BLaER1 (cell line): ENCODE measurements at regions not wholly inside any gene's neighbourhood (a gene's known extent, or its start where the extent isn't known, plus 50 kb on each side); places are given as distances from the start of the nearest gene placed in this dataset.
A peak's percentile ranks its signal among the peaks of the same experiment; 100 is the strongest.
"Not testable (repeated sequence)": the region's sequence is repeated elsewhere in the genome, so short reads cannot be mapped to it uniquely, and the experiment has no call there.

Experiments used
- H3K27ac ChIP-seq: shearing (Covaris generic); formaldehyde crosslinking; 2 replicates; pipeline ENCODE4 v1.8.1; 2022
- H3K27me3 ChIP-seq: shearing (Covaris generic); formaldehyde crosslinking; 2 replicates; pipeline ENCODE4 v1.8.1; 2022
- H3K36me3 ChIP-seq: shearing (Covaris generic); formaldehyde crosslinking; 2 replicates; pipeline ENCODE4 v1.8.1; 2022
- H3K4me1 ChIP-seq: shearing (Covaris generic); formaldehyde crosslinking; 2 replicates; pipeline ENCODE4 v1.8.1; 2022
- H3K4me2 ChIP-seq: shearing (Covaris generic); formaldehyde crosslinking; 2 replicates; pipeline ENCODE4 v1.8.1; 2022
- H3K4me3 ChIP-seq: shearing (Covaris generic); formaldehyde crosslinking; 2 replicates; pipeline ENCODE4 v1.8.1; 2022
- H3K9ac ChIP-seq: shearing (Covaris generic); formaldehyde crosslinking; 2 replicates; pipeline ENCODE4 v1.8.1; 2022
- H3K9me3 ChIP-seq: shearing (Covaris generic); formaldehyde crosslinking; 2 replicates; pipeline ENCODE4 v1.8.1; 2022
- H4K20me1 ChIP-seq: shearing (Covaris generic); formaldehyde crosslinking; 2 replicates; pipeline ENCODE4 v1.8.1; 2022
- Cebpa-rat ChIP-seq: shearing (Covaris generic); IDR thresholded peaks from 2 replicates; pipeline ENCODE4 v1.8.1; 2022

DNA sequence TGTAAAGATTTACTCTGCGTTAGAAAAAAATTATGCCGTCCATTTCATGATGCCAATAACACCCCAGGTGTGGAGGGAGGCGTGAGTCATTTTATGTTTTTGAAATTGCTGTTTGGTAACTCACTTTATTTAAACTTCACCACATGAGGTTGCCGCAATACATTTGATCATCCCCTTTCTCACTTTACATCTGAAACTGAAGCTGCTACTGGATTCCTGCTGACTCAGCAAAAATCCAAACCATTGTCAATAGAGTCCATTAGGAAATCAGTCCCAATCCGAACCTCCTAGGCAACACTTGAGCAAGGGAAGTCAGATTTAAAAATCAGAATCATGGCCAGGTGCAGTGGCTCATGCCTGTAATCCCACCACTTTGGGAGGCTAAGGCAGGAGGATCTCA lies 136.6 kb upstream of the SVIL start:
- TF ChIP-seq Cebpa-rat, result no peak

DNA sequence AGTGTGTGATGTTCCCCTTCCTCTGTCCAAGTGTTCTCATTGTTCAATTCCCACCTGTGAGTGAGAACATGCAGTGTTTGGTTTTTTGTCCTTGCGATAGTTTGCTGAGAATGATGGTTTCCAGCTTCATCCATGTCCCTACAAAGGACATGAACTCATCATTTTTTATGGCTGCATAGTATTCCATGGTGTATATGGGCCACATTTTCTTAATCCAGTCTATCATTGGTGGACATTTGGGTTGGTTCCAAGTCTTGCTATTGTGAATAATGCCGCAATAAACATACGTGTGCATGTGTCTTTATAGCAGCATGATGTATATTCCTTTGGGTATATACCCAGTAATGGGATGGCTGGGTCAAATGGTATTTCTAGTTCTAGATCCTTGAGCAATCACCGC lies 134.5 kb upstream of the SVIL start:
- H3K9me3 ChIP-seq, result not testable (repeated sequence)

More for the DNA sequence above, 136.6 kb upstream of the SVIL start:
- no peaks in the 10 kb centered on the region for H3K27me3 ChIP-seq
- no peak overlapping the region for H3K9ac ChIP-seq
- no peaks in the 10 kb centered on the region for H3K9me3 ChIP-seq
- no peak overlapping the region for H3K4me2 ChIP-seq
- H3K4me3 ChIP-seq, result no peak overlapping the region
- H3K4me1 ChIP-seq, result peaks cover 29% of the 10 kb centered on the region
- no peaks in the 10 kb centered on the region for H3K36me3 ChIP-seq
- no peak overlapping the region for H3K27ac ChIP-seq
- no peaks in the 10 kb centered on the region for H4K20me1 ChIP-seq

DNA sequence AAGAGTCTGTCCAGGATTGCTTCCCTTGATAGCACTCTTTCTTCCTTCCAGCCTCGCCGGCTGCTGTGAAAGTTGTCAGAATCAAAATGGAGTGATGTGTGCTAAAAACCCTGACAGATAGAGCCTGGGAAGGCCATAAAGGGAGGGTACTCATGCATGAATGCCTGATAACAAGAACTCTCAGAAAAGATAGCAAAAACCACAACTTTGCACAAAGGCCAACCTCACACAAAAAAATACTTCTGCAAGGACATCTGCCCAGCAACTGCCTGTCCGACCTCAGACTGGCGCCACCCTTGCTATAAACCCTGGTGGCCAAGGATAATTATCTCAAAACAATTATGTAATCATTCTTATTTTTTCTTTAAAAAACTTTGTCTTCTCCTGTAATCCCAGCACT lies 133.2 kb upstream of the SVIL start:
- peaks cover 37% of the 10 kb centered on the region for H3K4me1 ChIP-seq
- TF ChIP-seq Cebpa-rat, result no peak
- H3K27ac ChIP-seq, result no peak overlapping the region
- H4K20me1 ChIP-seq, result no peaks in the 10 kb centered on the region
- H3K4me2 ChIP-seq, result peak overlapping the region; percentile 74
- H3K9ac ChIP-seq, result no peak overlapping the region
- H3K9me3 ChIP-seq, result no peaks in the 10 kb centered on the region
- no peak overlapping the region for H3K4me3 ChIP-seq
- H3K27me3 ChIP-seq, result no peaks in the 10 kb centered on the region
- H3K36me3 ChIP-seq, result no peaks in the 10 kb centered on the region

More for the DNA sequence above, 134.5 kb upstream of the SVIL start:
- not testable (repeated sequence) for H3K4me3 ChIP-seq, H3K4me2 ChIP-seq, H3K27me3 ChIP-seq, H3K36me3 ChIP-seq, H3K9ac ChIP-seq, H4K20me1 ChIP-seq, H3K27ac ChIP-seq
- H3K4me1 ChIP-seq, result peaks cover 29% of the 10 kb centered on the region

DNA sequence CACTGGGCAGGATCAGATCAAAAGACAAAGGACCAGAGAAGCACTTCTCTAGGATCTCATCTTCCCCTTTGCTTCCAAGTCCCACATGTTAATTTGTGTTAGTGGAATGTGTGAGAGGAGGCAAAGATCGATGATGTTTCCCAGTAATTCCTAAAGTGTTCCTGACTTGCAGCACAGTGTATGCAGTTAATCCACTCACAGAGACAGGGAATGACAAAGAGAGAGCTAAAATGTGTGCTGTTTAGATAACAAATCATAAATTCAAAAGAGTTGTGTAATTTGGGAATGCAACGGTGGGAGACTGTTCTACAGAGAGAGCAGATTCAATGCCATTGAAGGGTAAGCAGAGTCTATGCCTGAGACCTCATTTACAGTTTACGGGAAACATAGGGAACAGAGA lies 132.0 kb upstream of the SVIL start:
- Histone ChIP-seq H3K4me2 (no peak overlapping the region), H3K4me1 (peaks cover 32% of the 10 kb centered on the region), H3K9me3 (no peaks in the 10 kb centered on the region), H4K20me1 (no peaks in the 10 kb centered on the region), H3K36me3 (no peaks in the 10 kb centered on the region), H3K27me3 (no peaks in the 10 kb centered on the region), H3K9ac (no peak overlapping the region), H3K4me3 (no peak overlapping the region), H3K27ac (no peak overlapping the region)
- no peak for TF ChIP-seq Cebpa-rat

DNA sequence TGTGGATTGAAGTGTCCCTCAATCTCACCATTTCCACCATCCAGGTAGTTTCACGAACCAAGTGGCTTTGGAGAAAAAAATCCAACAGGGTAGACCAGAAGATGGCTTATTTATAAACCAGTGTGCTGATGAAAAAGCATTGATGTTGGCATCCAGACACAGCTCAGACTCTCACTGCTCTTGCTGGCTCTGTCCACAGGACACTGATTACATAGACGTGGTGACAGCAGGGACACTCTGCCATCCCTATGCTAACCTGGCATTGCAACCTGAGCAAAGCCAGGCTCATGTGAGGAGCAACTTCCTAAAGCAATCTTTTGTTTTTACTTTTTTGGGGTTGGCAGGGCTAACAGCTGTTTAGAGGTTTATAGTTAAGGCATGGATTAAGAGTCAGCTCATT lies 130.6 kb upstream of the SVIL start:
- Histone ChIP-seq H3K4me3 (no peak overlapping the region), H3K9me3 (no peaks in the 10 kb centered on the region), H3K36me3 (no peaks in the 10 kb centered on the region), H4K20me1 (no peaks in the 10 kb centered on the region), H3K4me2 (no peak overlapping the region), H3K9ac (no peak overlapping the region), H3K4me1 (peaks cover 32% of the 10 kb centered on the region), H3K27me3 (no peaks in the 10 kb centered on the region), H3K27ac (no peak overlapping the region)
- TF ChIP-seq Cebpa-rat, result no peak

DNA sequence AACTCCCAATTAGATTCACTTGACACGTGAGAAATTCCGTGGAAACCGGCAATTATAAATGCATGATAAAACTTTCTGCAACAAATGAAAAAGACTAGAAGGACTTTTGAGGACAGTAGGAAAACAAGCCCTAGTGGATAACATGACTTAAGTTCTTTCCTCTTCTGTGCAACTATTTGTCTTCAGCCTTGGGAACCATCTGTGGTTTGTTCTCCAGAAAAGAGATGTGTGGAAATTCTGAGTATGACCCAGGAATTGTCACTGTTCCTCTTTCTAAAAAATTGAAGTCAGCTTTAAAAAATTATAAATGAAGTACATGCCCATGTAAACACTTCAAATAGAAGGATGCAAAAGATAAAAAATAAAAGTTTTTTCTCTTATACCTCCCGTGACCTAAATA lies 128.6 kb upstream of the SVIL start:
- no peak overlapping the region for H3K9ac ChIP-seq
- H3K36me3 ChIP-seq, result no peaks in the 10 kb centered on the region
- no peaks in the 10 kb centered on the region for H3K9me3 ChIP-seq
- no peak for TF ChIP-seq Cebpa-rat
- no peak overlapping the region for H3K4me3 ChIP-seq
- peaks cover 33% of the 10 kb centered on the region for H3K4me1 ChIP-seq
- H4K20me1 ChIP-seq, result no peaks in the 10 kb centered on the region
- no peak overlapping the region for H3K27ac ChIP-seq
- peak overlapping the region; percentile 53 for H3K4me2 ChIP-seq
- H3K27me3 ChIP-seq, result no peaks in the 10 kb centered on the region

DNA sequence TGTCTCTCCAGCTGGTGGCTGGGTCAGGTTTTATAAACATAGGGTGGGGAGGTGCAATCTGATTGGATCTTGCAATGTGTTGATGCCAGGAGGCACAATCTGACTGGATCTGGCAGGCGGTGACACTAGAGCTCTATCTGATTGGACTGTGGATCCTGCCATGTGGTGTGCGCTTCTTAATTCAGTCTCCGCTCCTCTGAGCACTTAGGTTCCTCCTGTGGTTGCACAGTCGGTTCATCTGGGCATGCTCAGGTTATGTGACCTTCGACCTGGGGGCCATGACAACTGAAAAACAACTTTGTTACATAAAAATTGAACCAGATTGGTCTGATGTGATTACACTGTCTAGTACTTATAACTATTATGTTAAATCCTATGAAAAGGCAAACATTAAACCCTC lies 127.1 kb upstream of the SVIL start:
- TF ChIP-seq Cebpa-rat, result no peak
- no peak overlapping the region for H3K4me3 ChIP-seq
- H3K9ac ChIP-seq, result no peak overlapping the region
- H3K4me2 ChIP-seq, result no peak overlapping the region
- H4K20me1 ChIP-seq, result no peaks in the 10 kb centered on the region
- H3K36me3 ChIP-seq, result no peaks in the 10 kb centered on the region
- H3K9me3 ChIP-seq, result no peaks in the 10 kb centered on the region
- H3K27ac ChIP-seq, result no peak overlapping the region
- peaks cover 33% of the 10 kb centered on the region for H3K4me1 ChIP-seq
- no peaks in the 10 kb centered on the region for H3K27me3 ChIP-seq

DNA sequence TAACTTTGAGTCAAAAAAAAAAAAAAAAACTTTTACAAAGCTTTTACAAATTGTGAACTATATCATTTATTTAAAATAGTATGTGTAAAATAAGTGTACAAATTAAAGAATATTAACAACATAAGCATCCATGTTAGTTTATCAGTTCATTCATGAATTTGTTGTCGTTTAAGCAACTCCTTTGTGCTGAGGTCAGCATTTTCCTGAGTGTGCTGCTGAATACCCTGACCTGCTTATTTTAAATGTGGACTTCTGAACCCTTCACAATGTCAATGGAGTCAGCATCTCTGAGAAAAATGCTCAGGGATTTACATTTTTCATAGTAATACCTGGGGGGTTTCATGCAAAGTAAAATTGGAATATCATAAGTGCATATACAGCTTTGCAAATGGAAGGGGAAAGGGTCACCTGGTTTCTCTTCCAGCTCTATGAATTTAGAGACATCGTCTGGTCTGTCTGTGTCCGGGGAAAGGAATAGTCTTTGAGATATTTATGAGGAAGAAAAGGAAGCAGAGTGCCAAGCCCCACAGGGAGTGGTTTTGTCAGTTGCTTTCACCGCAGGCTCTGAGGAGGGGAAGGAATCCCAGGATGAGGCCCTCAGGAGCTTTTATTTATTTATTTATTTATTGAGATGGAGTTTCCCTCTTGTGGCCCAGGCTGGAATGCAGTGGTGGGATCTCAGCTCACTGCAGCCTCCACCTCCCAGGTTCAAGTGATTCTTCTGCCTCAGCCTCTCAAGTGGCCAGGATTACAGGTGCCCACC lies 125.5 kb upstream of the SVIL start:
- Histone ChIP-seq H3K4me2 (no peak overlapping the region), H4K20me1 (no peaks in the 10 kb centered on the region), H3K4me3 (no peak overlapping the region), H3K36me3 (no peaks in the 10 kb centered on the region), H3K27ac (no peak overlapping the region), H3K9ac (no peak overlapping the region), H3K27me3 (no peaks in the 10 kb centered on the region), H3K4me1 (peaks cover 35% of the 10 kb centered on the region), H3K9me3 (no peaks in the 10 kb centered on the region)
- no peak for TF ChIP-seq Cebpa-rat

DNA sequence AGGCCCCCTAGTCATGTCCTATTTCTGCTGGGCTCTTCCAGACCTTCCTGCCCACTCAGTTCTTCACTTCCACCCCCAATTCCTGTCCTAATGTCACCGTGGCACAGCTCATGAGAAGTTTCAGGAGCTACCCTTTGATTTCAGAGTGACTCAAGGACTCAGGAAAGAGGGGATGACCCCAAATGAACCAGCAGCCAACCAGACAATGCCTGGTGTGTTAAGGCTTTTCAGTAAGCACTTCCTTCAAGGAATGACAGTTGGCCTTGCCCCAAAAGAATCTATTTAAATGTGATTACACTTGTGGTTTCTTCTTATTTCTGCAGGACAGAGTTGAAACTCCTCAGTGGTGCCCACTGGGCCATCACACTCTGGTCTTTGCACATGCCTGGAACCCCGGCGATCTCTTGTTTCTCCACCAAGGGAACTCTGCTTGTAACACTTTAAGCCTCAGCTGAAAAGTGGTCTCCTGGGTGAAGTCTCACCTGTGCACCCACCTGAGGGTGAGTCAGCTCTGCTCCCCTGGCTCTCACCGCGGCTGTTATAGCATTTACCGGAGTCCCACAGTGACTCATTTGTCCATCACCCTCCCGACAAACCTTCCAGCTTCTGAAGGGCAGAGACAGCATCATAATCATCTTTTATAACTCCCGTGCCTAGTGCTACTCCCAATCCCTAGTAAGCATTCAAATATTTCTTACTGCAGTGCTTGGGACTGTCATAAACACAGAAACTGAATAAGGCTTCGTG lies 123.0 kb upstream of the SVIL start:
- H3K4me2 ChIP-seq, result peak overlapping the region; percentile 71

DNA sequence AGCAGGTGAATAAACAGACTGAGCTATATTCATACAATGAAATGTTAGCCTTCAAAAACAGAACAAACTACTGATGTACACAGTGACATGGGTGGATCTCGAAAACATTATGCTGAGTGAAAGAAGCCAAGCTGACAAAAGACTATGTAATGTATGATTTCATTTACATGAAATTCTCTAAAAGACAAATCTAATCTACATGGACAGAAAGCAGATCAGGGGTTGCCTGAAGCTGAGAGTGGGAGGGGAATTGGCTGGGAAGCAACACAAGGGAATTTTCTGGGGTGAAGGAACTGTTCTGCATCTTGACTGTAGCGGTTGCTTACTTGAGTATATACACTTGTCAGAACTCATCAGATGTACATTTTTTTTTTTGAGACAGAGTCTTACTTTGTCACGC lies 121.7 kb upstream of the SVIL start:
- no peaks in the 10 kb centered on the region for H3K27me3 ChIP-seq
- no peak overlapping the region for H3K4me2 ChIP-seq
- no peak overlapping the region for H3K9ac ChIP-seq
- H3K4me3 ChIP-seq, result no peak overlapping the region
- H4K20me1 ChIP-seq, result no peaks in the 10 kb centered on the region
- no peak for TF ChIP-seq Cebpa-rat
- H3K27ac ChIP-seq, result no peak overlapping the region
- peaks cover 22% of the 10 kb centered on the region for H3K4me1 ChIP-seq
- no peaks in the 10 kb centered on the region for H3K9me3 ChIP-seq
- no peaks in the 10 kb centered on the region for H3K36me3 ChIP-seq

More for the DNA sequence above, 123.0 kb upstream of the SVIL start:
- Histone ChIP-seq H3K4me3 (no peak overlapping the region), H3K27me3 (no peaks in the 10 kb centered on the region), H3K9me3 (no peaks in the 10 kb centered on the region), H3K9ac (no peak overlapping the region), H4K20me1 (no peaks in the 10 kb centered on the region), H3K4me1 (peaks cover 25% of the 10 kb centered on the region), H3K36me3 (no peaks in the 10 kb centered on the region), H3K27ac (no peak overlapping the region)
- no peak for TF ChIP-seq Cebpa-rat
